PC-9 (cell line): ENCODE measurements at regions not wholly inside any gene's neighbourhood (a gene's known extent, or its start where the extent isn't known, plus 50 kb on each side); places are given as distances from the start of the nearest gene placed in this dataset.

Experiments
- EZH2 ChIP-seq: fragments of 200-600 bp; sonication (generic); IDR thresholded peaks from 2 replicates; pipeline ENCODE4 v1.8.0; 2017; ENCODE audit warnings: antibody characterized with exemption, low read depth
- TF ChIP-seq, protein P1 (sequence below): fragments of 200-600 bp; sonication (generic); conservative IDR thresholded peaks from 2 replicates; pipeline ENCODE4 v1.6.1; 2017; ENCODE audit warnings: mixed run types, antibody characterized with exemption, mild to moderate bottlenecking, moderate library complexity

GRCh38 chr1:232437510-232437909 is 192.4 kb downstream of the SIPA1L2 start:
- TF ChIP-seq, protein P1, sequence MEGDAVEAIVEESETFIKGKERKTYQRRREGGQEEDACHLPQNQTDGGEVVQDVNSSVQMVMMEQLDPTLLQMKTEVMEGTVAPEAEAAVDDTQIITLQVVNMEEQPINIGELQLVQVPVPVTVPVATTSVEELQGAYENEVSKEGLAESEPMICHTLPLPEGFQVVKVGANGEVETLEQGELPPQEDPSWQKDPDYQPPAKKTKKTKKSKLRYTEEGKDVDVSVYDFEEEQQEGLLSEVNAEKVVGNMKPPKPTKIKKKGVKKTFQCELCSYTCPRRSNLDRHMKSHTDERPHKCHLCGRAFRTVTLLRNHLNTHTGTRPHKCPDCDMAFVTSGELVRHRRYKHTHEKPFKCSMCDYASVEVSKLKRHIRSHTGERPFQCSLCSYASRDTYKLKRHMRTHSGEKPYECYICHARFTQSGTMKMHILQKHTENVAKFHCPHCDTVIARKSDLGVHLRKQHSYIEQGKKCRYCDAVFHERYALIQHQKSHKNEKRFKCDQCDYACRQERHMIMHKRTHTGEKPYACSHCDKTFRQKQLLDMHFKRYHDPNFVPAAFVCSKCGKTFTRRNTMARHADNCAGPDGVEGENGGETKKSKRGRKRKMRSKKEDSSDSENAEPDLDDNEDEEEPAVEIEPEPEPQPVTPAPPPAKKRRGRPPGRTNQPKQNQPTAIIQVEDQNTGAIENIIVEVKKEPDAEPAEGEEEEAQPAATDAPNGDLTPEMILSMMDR, result no peak
- no peak for TF ChIP-seq EZH2
